ENCODE measurements at regions not wholly inside any gene's neighbourhood (a gene's known extent, or its start where the extent isn't known, plus 50 kb on each side); places are given as distances from the start of the nearest gene placed in this dataset.

DNA sequence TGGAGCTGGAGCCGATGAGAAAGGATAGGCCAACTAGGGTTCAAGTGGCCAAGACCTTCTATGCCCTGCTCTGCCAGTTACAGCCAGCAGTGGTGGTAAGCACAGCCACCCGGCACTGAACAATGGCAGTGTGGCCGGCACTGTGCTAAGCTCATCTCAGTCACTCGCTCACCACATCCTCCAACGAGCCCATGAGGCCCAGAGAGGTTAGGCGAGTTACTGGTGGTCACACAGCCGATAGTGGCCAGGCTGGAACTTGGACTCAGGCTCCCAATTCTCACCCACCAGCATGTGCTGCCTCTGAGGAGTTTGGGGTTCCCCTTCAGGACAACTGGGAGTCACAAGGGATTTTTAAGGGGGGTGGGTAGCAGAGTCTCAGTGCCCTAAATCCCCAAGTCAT, 66.4 kb downstream of the IGLL1 start:
- H2BK20ac ChIP-seq (ENCODE audit: low read length) = no peak overlapping the region
- H3K56ac ChIP-seq (replicated peaks; ENCODE audit: insufficient read length, low read depth, low read length) = no peak overlapping the region
- TF ChIP-seq KDM1A (IDR thresholded peaks at IDR 0.05; ENCODE audit: borderline replicate concordance, low read length) (peak; percentile 44; the same call in 1 of the 2 replicates), TEAD4 (IDR thresholded peaks at IDR 0.05; ENCODE audit: low read depth, low read length) (no peak), BCL11A (IDR thresholded peaks at IDR 0.05; ENCODE audit: low read depth in 2 of 2, low read length in 2 of 2) (no peak), TBP (IDR thresholded peaks at IDR 0.05; ENCODE audit: low read depth, low read length) (no peak)
- H3K27me3 ChIP-seq (replicated peaks in 1 of 4; ENCODE audit: control insufficient read depth in 3 of 4, extremely low read depth in 1 of 4, insufficient read depth in 3 of 4, low read length in 3 of 4) = peaks cover 0 to 6% (median 2%) of the 10 kb centered on the region in 4 experiments; a peak in 4 of 7 replicates
- no peak overlapping the region for H4K5ac ChIP-seq (ENCODE audit: insufficient read length, low read depth, low read length)
- no peak overlapping the region for H2BK15ac ChIP-seq (ENCODE audit: low read length)
- no peaks in the 10 kb centered on the region for H3K79me1 ChIP-seq (ENCODE audit: low read depth, low read length)
- no peak overlapping the region for H3K4me3 ChIP-seq (ENCODE audit: extremely low read depth in 1 of 4, insufficient read depth in 2 of 4, low read depth in 3 of 4, low read length in 4 of 4)
- H2AK5ac ChIP-seq (ENCODE audit: low read depth, low read length) = no peak overlapping the region
- no peak overlapping the region for H3K23ac ChIP-seq (ENCODE audit: insufficient read length)
- H3K9ac ChIP-seq (replicated peaks in 1 of 4; ENCODE audit: extremely low read depth in 1 of 4, low read depth in 3 of 4, low read length in 3 of 4) = no peak overlapping the region
- no peak overlapping the region for H3K18ac ChIP-seq (ENCODE audit: extremely low read depth, low read length)
- H2BK5ac ChIP-seq (ENCODE audit: low read depth, low read length) = no peak overlapping the region
- no peak for DNase-seq (ENCODE audit: low read depth in 1 of 2, low spot score in 2 of 2)
- H3K23me2 ChIP-seq (ENCODE audit: low read depth, low read length) = no peaks in the 10 kb centered on the region; the same call in 1 of the 2 replicates
- H4K8ac ChIP-seq (ENCODE audit: extremely low read depth, insufficient read depth, low read length) = no peak overlapping the region
- peaks cover 0 to 1% of the 10 kb centered on the region in 2 experiments for H4K20me1 ChIP-seq (replicated peaks in 1 of 2; ENCODE audit: control insufficient read depth in 1 of 2, insufficient read depth in 2 of 2, low read length in 2 of 2)
- ChIA-PET CTCF (ENCODE audit: partially characterized antibody) (interaction anchor here (0.6 to 1.3 kb wide), 2 partner anchors 77 to 1047 kb away, joined by 3 to 7 read pairs; no protein-coding TSS in a partner anchor), POLR2A (ENCODE audit: partially characterized antibody) (no interaction called here)
- H3K14ac ChIP-seq (ENCODE audit: insufficient read length) = no peak overlapping the region
- 0 out of 2 replicates have a peak overlapping the region, but pooled peaks have one; percentile 80 for H2BK12ac ChIP-seq (ENCODE audit: low read depth, low read length)
- H3K4me2 ChIP-seq (ENCODE audit: insufficient read depth in 1 of 2, low read depth in 2 of 2, low read length in 2 of 2) = no peak overlapping the region
- no peak overlapping the region for H2AFZ ChIP-seq (ENCODE audit: low read length)
- H3K36me3 ChIP-seq (ENCODE audit: control insufficient read depth in 2 of 4, insufficient read depth in 4 of 4, low read length in 3 of 4) = no peaks in the 10 kb centered on the region
- H3K4me1 ChIP-seq (replicated peaks in 1 of 4; ENCODE audit: control insufficient read depth in 3 of 4, insufficient read depth in 4 of 4, low read length in 3 of 4) = no peaks in the 10 kb centered on the region; a peak in 1 of 7 replicates
- no peak for FAIRE-seq
- no peaks in the 10 kb centered on the region for H3K79me2 ChIP-seq (ENCODE audit: control insufficient read depth in 1 of 2, insufficient read depth in 2 of 2, low read length in 2 of 2)
- no peak overlapping the region for H2BK120ac ChIP-seq (replicated peaks; ENCODE audit: low read depth, low read length)
- H3K4ac ChIP-seq (replicated peaks; ENCODE audit: insufficient read length, low read depth, low read length) = no peak overlapping the region
- WGBS, 2 experiments (ENCODE audit: extremely low coverage in 1 of 2, insufficient coverage in 1 of 2, insufficient read length in 1 of 2, insufficient replicate concordance in 2 of 2, low coverage in 1 of 2, low lambda C conversion rate in 2 of 2, missing lambda C conversion rate in 1 of 2) = 88% methylated on average over 7 of the region's 7 CpGs; no CpG with 5 or more reads in 1 of the 2 experiments
- no peak overlapping the region for H4K91ac ChIP-seq (replicated peaks; ENCODE audit: insufficient read length, low read length)
- H3K9me3 ChIP-seq (ENCODE audit: insufficient read depth in 2 of 2, low read depth in 1 of 2, low read length in 1 of 2) = no peaks in the 10 kb centered on the region
- H3K27ac ChIP-seq (ENCODE audit: low read depth, low read length) = no peak overlapping the region

Measured in H1 (cell line).